ENCODE measurements at regions not wholly inside any gene's neighbourhood (a gene's known extent, or its start where the extent isn't known, plus 50 kb on each side); places are given as distances from the start of the nearest gene placed in this dataset.

DNA sequence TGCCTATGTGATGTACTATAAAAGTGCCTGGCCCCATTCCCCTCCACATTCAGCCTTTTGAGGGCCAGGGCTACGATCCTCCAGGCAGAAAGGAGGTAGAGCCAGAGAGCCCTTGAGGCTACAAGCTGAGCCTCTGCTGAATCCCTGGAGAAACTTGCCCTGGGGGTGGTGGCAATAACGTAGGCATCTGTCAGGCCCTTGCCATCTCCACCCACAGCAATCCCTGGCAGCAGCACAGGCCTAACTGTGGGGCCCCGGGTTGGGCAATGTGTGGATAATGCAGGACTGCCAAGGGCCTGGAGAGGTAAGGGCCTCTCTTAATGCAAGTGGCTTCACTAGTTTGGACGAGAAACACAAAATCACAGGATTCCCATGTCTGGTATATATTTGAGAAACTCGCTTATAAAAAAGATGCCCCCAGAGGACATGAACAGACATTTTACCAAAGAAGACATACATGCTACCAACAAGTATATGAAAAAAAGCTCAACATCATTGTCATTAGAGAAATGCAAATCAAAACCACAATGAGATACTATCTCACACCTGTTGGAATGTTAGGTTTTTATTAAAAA is 99.0 kb downstream of the QRSL1 start:
- H3K27me3 ChIP-seq (ENCODE audit: insufficient read depth, low read length): no peaks in the 10 kb centered on the region
- no peak overlapping the region for H2AFZ ChIP-seq (ENCODE audit: low read depth, low read length, poor library complexity, severe bottlenecking)
- ATAC-seq (no peak), DNase-seq (ENCODE audit: low read depth, low spot score) (no peak)
- ChIA-PET POLR2A (no interaction called here), CTCF (interaction anchor here (1.0 kb wide), 1 partner anchor 251 kb away, joined by 3 read pairs; no protein-coding TSS in a partner anchor), RAD21 (ENCODE audit: low non-redundant PET in 1 of 2, low total read pairs in 2 of 2, uncharacterized antibody in 2 of 2, unreplicated experiment in 2 of 2) (no interaction called here)
- no peak overlapping the region for H3K4me3 ChIP-seq (replicated peaks in 1 of 2; ENCODE audit: low read depth in 1 of 2, low read length in 2 of 2)
- H3K4me2 ChIP-seq (ENCODE audit: low read length): no peak overlapping the region
- no peaks in the 10 kb centered on the region for H3K4me1 ChIP-seq (ENCODE audit: control insufficient read depth in 1 of 2, insufficient read depth in 2 of 2, low read length in 2 of 2)
- no peak overlapping the region for H3K27ac ChIP-seq (ENCODE audit: low read depth, low read length)
- H3K9me2 ChIP-seq (ENCODE audit: insufficient read depth): no peaks in the 10 kb centered on the region
- no peaks in the 10 kb centered on the region for H3K36me3 ChIP-seq (ENCODE audit: control insufficient read depth in 1 of 2, insufficient read depth in 2 of 2, low read length in 2 of 2)
- H4K20me1 ChIP-seq (ENCODE audit: insufficient read depth): no peaks in the 10 kb centered on the region
- no peaks in the 10 kb centered on the region for H3K9me3 ChIP-seq (ENCODE audit: control insufficient read depth in 1 of 2, insufficient read depth in 1 of 2, low read depth in 1 of 2, low read length in 2 of 2)
- no peak overlapping the region for H3K9ac ChIP-seq (ENCODE audit: low read length)
- TF ChIP-seq CBX3 (IDR thresholded peaks at IDR 0.05; ENCODE audit: low read depth) (no peak), EZH2 (IDR thresholded peaks at IDR 0.05) (no peak), FOSL1 (IDR thresholded peaks at IDR 0.05; ENCODE audit: low read depth) (no peak), POLR2AphosphoS5 (IDR thresholded peaks at IDR 0.05; ENCODE audit: low read depth, low read length) (no peak), EZH2phosphoT487 (IDR thresholded peaks at IDR 0.05; ENCODE audit: borderline replicate concordance) (no peak), TCF7L2 (IDR thresholded peaks at IDR 0.05; ENCODE audit: borderline replicate concordance, extremely low read depth, insufficient read depth, insufficient read length) (no peak), POLR2A (IDR thresholded peaks at IDR 0.05; ENCODE audit: borderline replicate concordance, extremely low read depth, insufficient read depth, insufficient read length) (no peak), ZNF274 (IDR thresholded peaks at IDR 0.05; ENCODE audit: low read depth, low read length) (no peak), SRF (IDR thresholded peaks at IDR 0.05; ENCODE audit: low read depth) (no peak), YY1 (IDR thresholded peaks at IDR 0.05; ENCODE audit: extremely low read depth, insufficient replicate concordance, low read depth, low read length) (no peak), ZFX (IDR thresholded peaks at IDR 0.05) (no peak), JUND (IDR thresholded peaks at IDR 0.05) (no peak), RAD21 (IDR thresholded peaks at IDR 0.05; ENCODE audit: low read depth) (no peak), CEBPB (IDR thresholded peaks at IDR 0.05; ENCODE audit: low read depth) (no peak)
- TF ChIP-seq, protein P1, sequence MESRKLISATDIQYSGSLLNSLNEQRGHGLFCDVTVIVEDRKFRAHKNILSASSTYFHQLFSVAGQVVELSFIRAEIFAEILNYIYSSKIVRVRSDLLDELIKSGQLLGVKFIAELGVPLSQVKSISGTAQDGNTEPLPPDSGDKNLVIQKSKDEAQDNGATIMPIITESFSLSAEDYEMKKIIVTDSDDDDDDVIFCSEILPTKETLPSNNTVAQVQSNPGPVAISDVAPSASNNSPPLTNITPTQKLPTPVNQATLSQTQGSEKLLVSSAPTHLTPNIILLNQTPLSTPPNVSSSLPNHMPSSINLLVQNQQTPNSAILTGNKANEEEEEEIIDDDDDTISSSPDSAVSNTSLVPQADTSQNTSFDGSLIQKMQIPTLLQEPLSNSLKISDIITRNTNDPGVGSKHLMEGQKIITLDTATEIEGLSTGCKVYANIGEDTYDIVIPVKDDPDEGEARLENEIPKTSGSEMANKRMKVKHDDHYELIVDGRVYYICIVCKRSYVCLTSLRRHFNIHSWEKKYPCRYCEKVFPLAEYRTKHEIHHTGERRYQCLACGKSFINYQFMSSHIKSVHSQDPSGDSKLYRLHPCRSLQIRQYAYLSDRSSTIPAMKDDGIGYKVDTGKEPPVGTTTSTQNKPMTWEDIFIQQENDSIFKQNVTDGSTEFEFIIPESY (IDR thresholded peaks at IDR 0.05; ENCODE audit: extremely low read depth, insufficient replicate concordance, low read length): no peak
- TF ChIP-seq, protein P2, sequence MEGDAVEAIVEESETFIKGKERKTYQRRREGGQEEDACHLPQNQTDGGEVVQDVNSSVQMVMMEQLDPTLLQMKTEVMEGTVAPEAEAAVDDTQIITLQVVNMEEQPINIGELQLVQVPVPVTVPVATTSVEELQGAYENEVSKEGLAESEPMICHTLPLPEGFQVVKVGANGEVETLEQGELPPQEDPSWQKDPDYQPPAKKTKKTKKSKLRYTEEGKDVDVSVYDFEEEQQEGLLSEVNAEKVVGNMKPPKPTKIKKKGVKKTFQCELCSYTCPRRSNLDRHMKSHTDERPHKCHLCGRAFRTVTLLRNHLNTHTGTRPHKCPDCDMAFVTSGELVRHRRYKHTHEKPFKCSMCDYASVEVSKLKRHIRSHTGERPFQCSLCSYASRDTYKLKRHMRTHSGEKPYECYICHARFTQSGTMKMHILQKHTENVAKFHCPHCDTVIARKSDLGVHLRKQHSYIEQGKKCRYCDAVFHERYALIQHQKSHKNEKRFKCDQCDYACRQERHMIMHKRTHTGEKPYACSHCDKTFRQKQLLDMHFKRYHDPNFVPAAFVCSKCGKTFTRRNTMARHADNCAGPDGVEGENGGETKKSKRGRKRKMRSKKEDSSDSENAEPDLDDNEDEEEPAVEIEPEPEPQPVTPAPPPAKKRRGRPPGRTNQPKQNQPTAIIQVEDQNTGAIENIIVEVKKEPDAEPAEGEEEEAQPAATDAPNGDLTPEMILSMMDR (IDR thresholded peaks at IDR 0.05 in 2 of 3, conservative IDR thresholded peaks at IDR 0.05 in 1 of 3; ENCODE audit: borderline replicate concordance in 1 of 3, insufficient read depth in 1 of 3, low read depth in 2 of 3, low read length in 2 of 3): no peak
- TF ChIP-seq, protein P3, sequence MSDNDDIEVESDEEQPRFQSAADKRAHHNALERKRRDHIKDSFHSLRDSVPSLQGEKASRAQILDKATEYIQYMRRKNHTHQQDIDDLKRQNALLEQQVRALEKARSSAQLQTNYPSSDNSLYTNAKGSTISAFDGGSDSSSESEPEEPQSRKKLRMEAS (IDR thresholded peaks at IDR 0.05): no peak
- TF ChIP-seq, protein P4, sequence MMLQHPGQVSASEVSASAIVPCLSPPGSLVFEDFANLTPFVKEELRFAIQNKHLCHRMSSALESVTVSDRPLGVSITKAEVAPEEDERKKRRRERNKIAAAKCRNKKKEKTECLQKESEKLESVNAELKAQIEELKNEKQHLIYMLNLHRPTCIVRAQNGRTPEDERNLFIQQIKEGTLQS (IDR thresholded peaks at IDR 0.05): no peak
- BruUV-seq (replicated peaks): no TSS peak
- H3K79me2 ChIP-seq (ENCODE audit: insufficient read depth, low read length): no peaks in the 10 kb centered on the region
- intact Hi-C loops (cut with micrococcal nuclease): no loop called here
